Transverse colon (tissue), 3 donors: ENCODE measurements at regions not wholly inside any gene's neighbourhood (a gene's known extent, or its start where the extent isn't known, plus 50 kb on each side); places are given as distances from the start of the nearest gene placed in this dataset.

Experiments
- CTCF ChIP-seq, 5 experiments: fragments of 200-600 bp in 3 of 5; fragments of 450-650 bp in 2 of 5; sonication (generic) in 3 of 5; IDR thresholded peaks; 1 replicate in 2 of 5; 2 replicates in 3 of 5; pipeline ENCODE4 v1.5.1; 2016 to 2017; ENCODE audit warnings: antibody characterized with exemption in 5 of 5, inconsistent platforms in 3 of 5, mild to moderate bottlenecking in 2 of 5, moderate library complexity in 1 of 5
- EP300 ChIP-seq: sonication (generic); formaldehyde crosslinking; IDR thresholded peaks from one replicate; pipeline ENCODE4 v1.6.1; 2017; ENCODE audit warnings: antibody characterized with exemption, low read depth
- POLR2A ChIP-seq: fragments of 450-650 bp; IDR thresholded peaks from one replicate; pipeline ENCODE4 v1.6.1; 2016; ENCODE audit warnings: antibody characterized with exemption, mild to moderate bottlenecking, moderate library complexity

DNA sequence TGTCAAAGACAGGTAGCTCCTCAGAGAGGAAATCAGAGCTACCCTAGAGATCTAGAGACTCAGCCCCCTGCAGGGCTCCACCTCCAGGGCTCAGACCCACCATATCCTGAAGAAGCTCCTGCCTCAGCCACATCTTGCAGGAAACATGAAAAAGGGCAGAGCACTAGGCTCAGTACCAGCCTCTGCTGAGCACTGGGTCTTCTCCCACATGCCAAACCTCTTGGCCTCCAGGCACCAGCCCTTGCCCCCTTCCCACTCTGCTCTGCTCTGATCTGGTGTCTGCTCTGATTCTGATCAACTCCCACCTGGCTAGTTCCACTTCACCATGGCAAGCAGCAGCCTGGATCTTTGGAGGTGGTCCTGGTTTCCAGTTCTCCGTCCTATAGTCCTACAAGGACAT lies 114.3 kb upstream of the SLC66A3 start:
- TF ChIP-seq EP300 (no peak), CTCF (IDR thresholded peaks at IDR 0.05) (no peak), POLR2A (no peak)
